ENCODE measurements at regions not wholly inside any gene's neighbourhood (a gene's known extent, or its start where the extent isn't known, plus 50 kb on each side); places are given as distances from the start of the nearest gene placed in this dataset.

- TF ChIP-seq, protein P1, sequence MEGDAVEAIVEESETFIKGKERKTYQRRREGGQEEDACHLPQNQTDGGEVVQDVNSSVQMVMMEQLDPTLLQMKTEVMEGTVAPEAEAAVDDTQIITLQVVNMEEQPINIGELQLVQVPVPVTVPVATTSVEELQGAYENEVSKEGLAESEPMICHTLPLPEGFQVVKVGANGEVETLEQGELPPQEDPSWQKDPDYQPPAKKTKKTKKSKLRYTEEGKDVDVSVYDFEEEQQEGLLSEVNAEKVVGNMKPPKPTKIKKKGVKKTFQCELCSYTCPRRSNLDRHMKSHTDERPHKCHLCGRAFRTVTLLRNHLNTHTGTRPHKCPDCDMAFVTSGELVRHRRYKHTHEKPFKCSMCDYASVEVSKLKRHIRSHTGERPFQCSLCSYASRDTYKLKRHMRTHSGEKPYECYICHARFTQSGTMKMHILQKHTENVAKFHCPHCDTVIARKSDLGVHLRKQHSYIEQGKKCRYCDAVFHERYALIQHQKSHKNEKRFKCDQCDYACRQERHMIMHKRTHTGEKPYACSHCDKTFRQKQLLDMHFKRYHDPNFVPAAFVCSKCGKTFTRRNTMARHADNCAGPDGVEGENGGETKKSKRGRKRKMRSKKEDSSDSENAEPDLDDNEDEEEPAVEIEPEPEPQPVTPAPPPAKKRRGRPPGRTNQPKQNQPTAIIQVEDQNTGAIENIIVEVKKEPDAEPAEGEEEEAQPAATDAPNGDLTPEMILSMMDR (IDR thresholded peaks at IDR 0.05; ENCODE audit: low read depth, low read length, missing control alignments), result no peak
- no peak for DNase-seq (ENCODE audit: low read depth)
Measured at GRCh38 chr9:86653466-86653865, 293.8 kb downstream of the GAS1 start.

DNA sequence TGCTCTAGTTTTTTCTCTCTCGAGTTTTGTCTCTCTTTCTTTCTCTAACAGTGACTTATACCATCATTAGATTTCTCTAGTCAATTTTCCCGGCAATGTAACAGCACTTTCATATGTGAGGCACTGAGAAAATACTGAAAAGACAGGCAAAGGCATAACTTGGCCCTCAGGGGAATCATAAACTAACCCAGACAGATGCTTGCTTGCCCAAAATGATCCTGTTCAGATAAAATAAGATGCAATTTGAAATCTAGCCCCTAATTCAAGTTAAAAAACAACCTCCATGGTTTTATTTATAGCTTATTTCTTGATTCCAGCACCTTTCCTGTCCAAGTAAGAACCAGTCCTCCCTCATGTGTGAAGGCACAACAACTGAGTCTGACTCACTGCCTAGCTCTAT, 294.6 kb downstream of the GAS1 start:
- TF ChIP-seq, protein P1 (IDR thresholded peaks at IDR 0.05; ENCODE audit: low read depth, low read length, missing control alignments), result no peak
- no peak overlapping the region for H3K4me3 ChIP-seq (ENCODE audit: low read depth, low read length)
- DNase-seq (ENCODE audit: low read depth), result no peak

More at GRCh38 chr9:86653466-86653865, 293.8 kb downstream of the GAS1 start:
- H3K4me3 ChIP-seq (ENCODE audit: low read depth, low read length), result no peak overlapping the region

- no peak for DNase-seq (ENCODE audit: low read depth)
- no peak overlapping the region for H3K4me3 ChIP-seq (ENCODE audit: low read depth, low read length)
- TF ChIP-seq, protein P1 (IDR thresholded peaks at IDR 0.05; ENCODE audit: low read depth, low read length, missing control alignments), result no peak
Measured at GRCh38 chr9:86649913-86650312, 295.7 kb upstream of the TUT7 start.

DNA sequence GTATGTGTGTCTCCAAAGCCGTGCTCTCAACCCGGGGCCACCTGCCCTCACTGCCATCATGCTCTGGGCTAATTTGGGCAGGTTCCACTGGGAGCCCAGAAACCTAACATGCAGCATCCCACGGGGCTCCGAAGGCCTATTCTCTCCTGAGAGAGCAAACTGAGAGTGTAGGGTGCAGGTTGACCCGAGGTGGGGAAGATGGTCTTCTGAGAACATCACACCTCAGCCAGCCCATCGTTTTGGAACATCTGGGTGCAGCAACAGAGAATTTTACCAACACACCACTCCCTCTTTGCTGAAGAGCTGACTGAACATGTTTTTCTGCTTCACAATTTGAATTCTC, 294.6 kb upstream of the TUT7 start:
- H3K4me3 ChIP-seq (ENCODE audit: low read depth, low read length), result no peak overlapping the region
- TF ChIP-seq, protein P1 (IDR thresholded peaks at IDR 0.05; ENCODE audit: low read depth, low read length, missing control alignments), result no peak

GRCh38 chr9:86648156-86648827, 294.1 kb upstream of the TUT7 start:
- DNase-seq (ENCODE audit: low read depth), result no peak
- no peak overlapping the region for H3K4me3 ChIP-seq (ENCODE audit: low read depth, low read length)
- TF ChIP-seq, protein P1 (IDR thresholded peaks at IDR 0.05; ENCODE audit: low read depth, low read length, missing control alignments), result no peak

More for the DNA sequence above, 294.6 kb upstream of the TUT7 start:
- no peak for DNase-seq (ENCODE audit: low read depth)

- H3K4me3 ChIP-seq (ENCODE audit: low read depth, low read length), result no peak overlapping the region
- TF ChIP-seq, protein P1 (IDR thresholded peaks at IDR 0.05; ENCODE audit: low read depth, low read length, missing control alignments), result no peak
- no peak for DNase-seq (ENCODE audit: low read depth)
Measured at GRCh38 chr9:86645303-86645702, 291.1 kb upstream of the TUT7 start.

- no peak for DNase-seq (ENCODE audit: low read depth)
- no peak overlapping the region for H3K4me3 ChIP-seq (ENCODE audit: low read depth, low read length)
- TF ChIP-seq, protein P1 (IDR thresholded peaks at IDR 0.05; ENCODE audit: low read depth, low read length, missing control alignments), result no peak
Measured at GRCh38 chr9:86644675-86645034, 290.4 kb upstream of the TUT7 start.
